Osteoblast (primary cell): ENCODE measurements at regions not wholly inside any gene's neighbourhood (a gene's known extent, or its start where the extent isn't known, plus 50 kb on each side); places are given as distances from the start of the nearest gene placed in this dataset.

Experiments
- DNase-seq: peaks from one replicate; pipeline ENCODE4 v3.0.0; 2011; ENCODE audit warnings: low spot score, mixed read lengths; ENCODE audit not compliant: insufficient read length; ENCODE audit errors: missing footprints
- H2AFZ ChIP-seq: 2 replicates; pipeline ENCODE4 v1.6.0; 2011; ENCODE audit warnings: mild to moderate bottlenecking, low read length
- H3K27ac ChIP-seq: 2 replicates; pipeline ENCODE4 v1.5.1; 2011; ENCODE audit warnings: mild to moderate bottlenecking, low read depth, low read length, moderate library complexity
- H3K27me3 ChIP-seq: 2 replicates; pipeline ENCODE4 v1.6.0; 2012; ENCODE audit warnings: mild to moderate bottlenecking, control low read depth, inconsistent platforms, low read length, moderate library complexity; ENCODE audit not compliant: insufficient read depth
- H3K36me3 ChIP-seq: 2 replicates; pipeline ENCODE4 v1.5.1; 2011; ENCODE audit warnings: mild to moderate bottlenecking, low read length, control low read depth, moderate library complexity; ENCODE audit not compliant: insufficient read depth
- H3K4me1 ChIP-seq: 2 replicates; pipeline ENCODE4 v1.5.1; 2011; ENCODE audit warnings: mild to moderate bottlenecking, low read length, control low read depth, moderate library complexity; ENCODE audit not compliant: insufficient read depth
- H3K4me2 ChIP-seq: 2 replicates; pipeline ENCODE4 v1.6.0; 2011; ENCODE audit warnings: mild to moderate bottlenecking, low read length; ENCODE audit not compliant: insufficient read depth
- H3K4me3 ChIP-seq: fragments of 200-600 bp; sonication (generic); 3 replicates; pipeline ENCODE4 v1.5.1; 2012; ENCODE audit warnings: mild to moderate bottlenecking, low read length, inconsistent platforms; ENCODE audit not compliant: insufficient read depth
- H3K79me2 ChIP-seq: 2 replicates; pipeline ENCODE4 v1.6.0; 2012; ENCODE audit warnings: mild to moderate bottlenecking, low read length, control low read depth, inconsistent platforms; ENCODE audit not compliant: insufficient read depth
- H3K9me3 ChIP-seq: 2 replicates; pipeline ENCODE4 v1.5.1; 2011; ENCODE audit warnings: low read depth, low read length, control low read depth
- H4K20me1 ChIP-seq: 2 replicates; pipeline ENCODE4 v1.6.0; 2012; ENCODE audit warnings: mild to moderate bottlenecking, low read length, control low read depth; ENCODE audit not compliant: insufficient read depth
- TF ChIP-seq, protein P1 (sequence below): IDR thresholded peaks from 2 replicates; pipeline ENCODE4 v1.5.1; 2011; ENCODE audit warnings: mild to moderate bottlenecking, low read depth, low read length, moderate library complexity; ENCODE audit errors: extremely low read depth

DNA sequence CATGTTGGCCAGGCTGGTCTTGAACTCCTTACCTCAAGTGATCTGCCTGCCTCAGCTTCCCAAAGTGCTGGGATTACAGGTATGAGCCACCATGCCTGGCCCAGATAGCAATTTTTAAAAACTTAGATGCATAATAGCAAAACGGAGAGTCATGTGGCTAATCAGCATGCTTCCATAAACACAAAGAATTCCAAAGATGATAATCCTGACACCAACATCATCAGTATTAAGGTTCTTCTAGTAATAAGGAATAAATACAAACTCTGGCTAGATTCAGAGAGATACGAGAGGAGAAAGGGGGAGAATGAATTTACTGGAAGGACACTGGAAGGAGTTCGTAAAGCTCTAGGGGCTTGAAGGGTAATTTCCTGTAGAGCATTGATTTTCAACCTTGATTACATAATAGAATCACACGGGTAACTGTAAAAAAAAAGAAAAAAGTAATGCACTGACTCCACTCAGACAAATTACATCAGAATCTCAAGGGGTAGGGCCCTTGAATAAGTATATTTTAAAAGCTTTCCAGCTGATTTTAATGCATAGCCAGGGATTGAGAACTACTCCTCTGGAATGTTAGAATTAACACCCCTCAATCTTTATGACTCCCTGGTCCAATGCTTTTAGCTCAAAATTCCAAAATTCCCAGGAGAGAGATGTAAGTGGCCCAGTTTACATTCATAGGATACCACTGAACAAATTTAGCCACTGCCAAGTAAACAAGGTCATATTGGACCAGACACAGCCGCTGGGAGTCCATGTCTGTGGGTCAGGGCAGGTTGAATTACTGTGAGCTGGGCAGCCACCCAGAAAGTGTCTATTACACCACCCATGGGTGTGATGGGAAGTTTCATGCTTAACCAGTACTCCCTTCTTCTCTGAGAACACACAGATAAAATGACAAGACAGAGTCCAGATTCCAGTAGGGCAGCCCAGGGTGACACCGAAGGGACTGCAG is 243.9 kb downstream of the TBL1XR1 start:
- peak overlapping the region; percentile 14 for H3K4me2 ChIP-seq
- H3K79me2 ChIP-seq = no peaks in the 10 kb centered on the region
- H3K27ac ChIP-seq = peak overlapping the region; percentile 29
- no peak overlapping the region for H2AFZ ChIP-seq
- no peaks in the 10 kb centered on the region for H3K36me3 ChIP-seq
- H3K4me3 ChIP-seq = no peak overlapping the region
- DNase-seq = peak; percentile 68
- no peaks in the 10 kb centered on the region for H3K27me3 ChIP-seq
- H3K4me1 ChIP-seq = peaks cover 30% of the 10 kb centered on the region
- TF ChIP-seq, protein P1, sequence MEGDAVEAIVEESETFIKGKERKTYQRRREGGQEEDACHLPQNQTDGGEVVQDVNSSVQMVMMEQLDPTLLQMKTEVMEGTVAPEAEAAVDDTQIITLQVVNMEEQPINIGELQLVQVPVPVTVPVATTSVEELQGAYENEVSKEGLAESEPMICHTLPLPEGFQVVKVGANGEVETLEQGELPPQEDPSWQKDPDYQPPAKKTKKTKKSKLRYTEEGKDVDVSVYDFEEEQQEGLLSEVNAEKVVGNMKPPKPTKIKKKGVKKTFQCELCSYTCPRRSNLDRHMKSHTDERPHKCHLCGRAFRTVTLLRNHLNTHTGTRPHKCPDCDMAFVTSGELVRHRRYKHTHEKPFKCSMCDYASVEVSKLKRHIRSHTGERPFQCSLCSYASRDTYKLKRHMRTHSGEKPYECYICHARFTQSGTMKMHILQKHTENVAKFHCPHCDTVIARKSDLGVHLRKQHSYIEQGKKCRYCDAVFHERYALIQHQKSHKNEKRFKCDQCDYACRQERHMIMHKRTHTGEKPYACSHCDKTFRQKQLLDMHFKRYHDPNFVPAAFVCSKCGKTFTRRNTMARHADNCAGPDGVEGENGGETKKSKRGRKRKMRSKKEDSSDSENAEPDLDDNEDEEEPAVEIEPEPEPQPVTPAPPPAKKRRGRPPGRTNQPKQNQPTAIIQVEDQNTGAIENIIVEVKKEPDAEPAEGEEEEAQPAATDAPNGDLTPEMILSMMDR = no peak
- no peaks in the 10 kb centered on the region for H3K9me3 ChIP-seq
- H4K20me1 ChIP-seq = no peaks in the 10 kb centered on the region

DNA sequence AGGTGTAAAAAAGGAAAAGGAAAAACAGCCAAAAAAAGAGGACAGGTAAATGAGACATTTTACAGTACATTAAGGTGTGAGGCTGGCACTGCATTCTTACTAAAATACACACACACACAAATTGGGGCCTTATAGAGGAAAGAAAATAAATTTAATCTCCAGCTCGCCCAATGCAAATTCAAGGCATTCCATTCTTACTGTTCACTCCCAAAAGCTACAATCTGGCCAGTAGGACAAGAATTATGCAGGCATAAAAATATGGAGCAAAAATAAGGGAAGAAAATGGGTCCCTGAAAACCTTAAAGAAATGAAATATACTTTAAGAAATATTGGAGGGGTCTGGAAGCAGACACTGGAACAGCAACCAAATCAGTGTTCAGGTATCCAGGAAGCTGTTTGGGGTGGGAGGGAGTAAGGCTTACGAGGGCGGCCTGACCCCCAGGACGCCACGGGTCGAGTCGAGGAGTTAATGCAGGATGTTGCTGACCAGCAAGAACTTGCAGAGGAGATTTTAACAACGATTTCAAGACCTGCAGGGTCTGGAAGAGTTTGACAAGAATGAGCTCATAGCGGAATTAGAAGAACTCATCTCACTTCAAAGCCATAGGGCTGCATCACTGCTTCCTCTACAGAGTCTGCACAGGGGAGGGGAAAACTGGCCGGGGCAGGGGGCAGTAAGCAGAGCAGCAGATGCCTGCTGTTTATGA is 245.5 kb downstream of the TBL1XR1 start:
- TF ChIP-seq, protein P1 = no peak
- Histone ChIP-seq H2AFZ (no peak overlapping the region), H3K27ac (peak overlapping the region; percentile 68), H3K4me1 (peaks cover 30% of the 10 kb centered on the region), H3K79me2 (no peaks in the 10 kb centered on the region), H4K20me1 (no peaks in the 10 kb centered on the region), H3K4me2 (peak overlapping the region; percentile 19), H3K36me3 (no peaks in the 10 kb centered on the region), H3K4me3 (no peak overlapping the region), H3K27me3 (no peaks in the 10 kb centered on the region), H3K9me3 (no peaks in the 10 kb centered on the region)
- DNase-seq = no peak

DNA sequence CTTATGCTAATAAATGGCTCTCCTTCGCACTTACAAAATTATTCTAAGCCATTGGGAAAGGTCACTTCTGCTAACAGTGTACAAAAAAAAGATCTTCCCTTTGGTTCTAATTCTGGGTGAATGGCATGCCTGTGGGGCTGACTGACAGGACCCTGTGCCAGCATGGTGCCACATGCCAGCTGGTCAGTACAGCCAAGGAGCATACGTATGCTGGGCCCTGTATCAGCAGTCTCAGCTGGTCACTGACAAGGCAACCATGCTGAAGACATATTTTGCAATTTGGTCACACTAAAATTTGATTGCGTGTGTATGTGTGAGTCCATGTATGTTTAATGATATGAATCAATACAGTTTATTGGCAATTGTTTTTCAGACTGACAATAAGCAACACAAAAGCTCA is 246.1 kb downstream of the TBL1XR1 start:
- peak overlapping the region; percentile 19 for H3K4me2 ChIP-seq
- TF ChIP-seq, protein P1 = no peak
- DNase-seq = no peak

DNA sequence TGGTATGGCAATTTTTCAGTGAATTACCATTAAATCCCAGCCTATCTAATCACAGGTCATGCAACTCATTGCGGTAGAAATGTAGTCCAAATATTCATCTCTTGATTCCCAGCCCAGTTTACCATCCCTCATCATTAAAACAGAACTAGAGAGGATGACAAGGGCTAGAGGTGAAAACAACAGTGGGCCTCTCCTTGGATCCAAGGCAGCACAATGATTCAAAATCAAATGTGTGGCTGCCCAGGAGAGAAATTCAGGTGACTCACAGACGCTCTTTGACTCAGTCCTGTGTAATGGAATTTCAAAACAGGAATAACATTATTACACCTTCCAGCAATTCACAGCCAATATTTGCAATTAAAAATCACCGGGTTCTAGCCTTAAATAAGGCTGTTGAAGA is 246.5 kb downstream of the TBL1XR1 start:
- H3K4me2 ChIP-seq = peak overlapping the region; percentile 19
- no peaks in the 10 kb centered on the region for H4K20me1 ChIP-seq
- TF ChIP-seq, protein P1 = no peak
- H3K27me3 ChIP-seq = no peaks in the 10 kb centered on the region
- H2AFZ ChIP-seq = no peak overlapping the region
- H3K36me3 ChIP-seq = no peaks in the 10 kb centered on the region
- no peak overlapping the region for H3K4me3 ChIP-seq
- H3K4me1 ChIP-seq = peaks cover 30% of the 10 kb centered on the region
- no peaks in the 10 kb centered on the region for H3K9me3 ChIP-seq
- H3K27ac ChIP-seq = peak overlapping the region; percentile 68
- no peaks in the 10 kb centered on the region for H3K79me2 ChIP-seq
- no peak for DNase-seq

More for the DNA sequence above, 246.1 kb downstream of the TBL1XR1 start:
- Histone ChIP-seq H4K20me1 (no peaks in the 10 kb centered on the region), H3K9me3 (no peaks in the 10 kb centered on the region), H2AFZ (no peak overlapping the region), H3K79me2 (no peaks in the 10 kb centered on the region), H3K36me3 (no peaks in the 10 kb centered on the region), H3K27me3 (no peaks in the 10 kb centered on the region), H3K27ac (peak overlapping the region; percentile 68), H3K4me1 (peaks cover 30% of the 10 kb centered on the region), H3K4me3 (no peak overlapping the region)
